GM18870 (cell line): ENCODE measurements at regions not wholly inside any gene's neighbourhood (a gene's known extent, or its start where the extent isn't known, plus 50 kb on each side); places are given as distances from the start of the nearest gene placed in this dataset.

Experiments used
- ATAC-seq: cut with Tn5 transposase; IDR thresholded peaks from one replicate; pipeline ENCODE4 v1.9.1; 2021; ENCODE audit warnings: moderate library complexity; ENCODE audit not compliant: unreplicated experiment

DNA sequence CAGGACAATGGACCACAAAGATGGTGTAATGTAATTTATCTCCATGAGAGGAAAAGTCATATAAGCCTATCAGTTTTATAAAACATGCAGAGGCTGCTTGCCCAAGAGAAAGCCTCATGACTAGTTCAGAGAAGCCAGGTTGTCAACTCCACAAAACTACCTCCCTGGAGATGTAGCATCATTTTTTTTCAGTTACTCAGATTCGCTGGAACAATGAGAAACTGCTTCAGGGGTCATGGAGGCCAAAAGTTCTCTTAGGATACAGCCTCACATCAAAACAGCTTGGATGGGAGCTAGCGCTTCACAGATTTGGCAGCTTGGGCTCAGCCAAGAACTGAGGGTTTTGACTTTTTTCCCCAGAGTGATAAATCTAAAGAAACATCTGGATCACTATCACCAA, 263.5 kb downstream of the INSIG2 start:
- no peak for ATAC-seq

DNA sequence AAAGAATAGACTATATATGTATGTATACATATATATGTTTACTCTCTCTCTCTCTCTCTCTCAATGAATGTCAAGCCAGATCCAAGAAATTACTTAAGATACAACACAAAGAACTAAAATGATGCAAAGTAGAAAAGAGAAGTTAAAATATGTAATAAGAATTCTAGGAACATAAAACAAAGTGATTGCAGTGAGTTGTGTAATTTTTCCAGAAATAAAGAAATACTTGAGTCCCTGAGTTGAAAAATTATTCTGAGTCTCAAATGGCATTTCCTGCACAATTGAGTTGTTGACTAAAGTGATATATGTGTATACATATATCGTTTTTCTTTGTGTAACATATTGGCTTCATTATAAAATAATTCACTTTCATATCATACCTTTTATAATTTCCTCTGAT, 262.4 kb downstream of the INSIG2 start:
- ATAC-seq: no peak

DNA sequence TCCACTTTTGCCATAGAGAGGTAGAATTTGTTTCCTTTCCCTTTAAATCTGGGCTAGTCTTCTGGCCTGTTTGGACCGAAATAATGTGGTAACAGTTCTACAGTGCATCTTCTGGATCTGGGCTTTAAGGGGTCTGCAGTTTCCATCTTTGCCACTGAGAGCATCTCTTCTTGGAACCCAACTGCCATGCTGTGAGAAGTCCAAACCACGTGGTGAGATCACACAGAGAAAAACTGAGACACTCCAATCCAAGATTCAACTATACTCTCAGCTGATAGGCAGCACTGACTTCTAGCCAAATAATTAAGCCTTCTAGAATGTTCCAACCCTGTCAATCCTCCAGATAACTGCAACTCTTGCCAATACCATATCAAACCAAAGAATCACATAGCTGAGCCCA, 261.1 kb downstream of the INSIG2 start:
- no peak for ATAC-seq

DNA sequence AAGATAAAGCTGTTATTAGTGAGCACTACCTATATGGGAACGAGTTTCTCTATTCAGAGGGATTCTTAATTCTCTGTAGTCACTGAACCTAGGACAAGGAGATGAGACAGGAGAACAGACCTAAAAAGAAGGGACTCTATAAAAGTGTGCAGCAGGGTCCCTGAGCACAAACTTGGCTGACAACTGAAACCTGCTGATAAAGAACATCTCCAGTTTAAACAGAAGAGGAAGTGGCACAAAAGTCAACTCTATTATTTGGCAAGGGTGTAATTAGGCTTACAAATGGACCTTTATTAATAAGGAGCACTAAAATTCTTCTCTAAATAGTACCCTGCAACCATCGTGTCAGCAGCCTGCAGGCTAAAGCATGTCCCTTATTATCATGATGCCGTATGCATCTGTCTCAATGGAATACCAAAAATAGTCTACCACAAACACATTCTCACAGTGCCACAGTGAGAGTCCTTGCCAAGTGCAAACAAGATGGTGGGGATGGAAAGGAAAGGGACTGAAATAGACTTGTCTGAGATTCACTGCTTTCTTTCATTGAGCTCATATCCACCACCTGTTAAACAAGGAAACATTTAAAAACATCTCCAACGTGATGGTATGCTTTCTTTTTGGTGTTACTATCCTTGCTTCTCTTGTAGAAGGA, 260.2 kb downstream of the INSIG2 start:
- no peak for ATAC-seq

DNA sequence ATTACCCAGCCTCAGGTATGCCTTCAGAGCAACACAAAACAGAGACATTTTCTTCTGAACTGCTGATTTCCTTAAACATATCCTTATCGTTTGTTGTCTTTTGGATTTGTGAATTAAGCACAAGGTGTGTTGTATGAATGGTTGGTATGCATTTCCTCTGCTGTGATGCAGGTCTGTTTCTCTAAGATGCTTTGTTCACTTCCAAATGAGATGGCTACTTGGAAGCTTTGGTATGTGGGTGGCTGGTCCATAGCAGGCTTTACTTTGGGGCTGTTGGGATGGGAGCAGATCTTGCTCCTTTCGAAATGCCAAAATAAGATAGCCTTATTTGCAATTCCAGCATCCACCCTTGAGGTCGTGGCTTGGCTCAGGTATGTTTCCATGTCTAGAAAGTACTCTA, 257.2 kb downstream of the INSIG2 start:
- no peak for ATAC-seq

DNA sequence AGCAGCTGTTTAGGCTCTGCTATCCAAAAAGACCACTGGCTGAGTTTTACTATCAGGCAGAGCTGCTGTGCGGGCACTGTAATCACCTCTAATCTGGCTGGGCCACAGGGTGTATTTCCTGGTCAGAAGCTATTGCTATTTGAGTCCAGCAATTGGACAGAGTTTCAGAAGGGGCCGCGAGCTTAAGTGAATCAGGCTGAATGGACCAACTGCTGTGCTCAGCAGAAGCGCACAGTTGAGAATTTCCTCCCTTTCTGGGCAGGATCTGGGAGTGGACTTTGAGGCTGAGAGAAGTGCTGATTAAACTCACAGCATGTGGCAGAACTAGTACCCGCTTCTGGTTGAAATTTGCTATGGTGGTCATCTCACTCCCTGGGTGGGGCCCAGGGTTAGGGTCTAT, 251.8 kb downstream of the INSIG2 start:
- ATAC-seq: no peak

DNA sequence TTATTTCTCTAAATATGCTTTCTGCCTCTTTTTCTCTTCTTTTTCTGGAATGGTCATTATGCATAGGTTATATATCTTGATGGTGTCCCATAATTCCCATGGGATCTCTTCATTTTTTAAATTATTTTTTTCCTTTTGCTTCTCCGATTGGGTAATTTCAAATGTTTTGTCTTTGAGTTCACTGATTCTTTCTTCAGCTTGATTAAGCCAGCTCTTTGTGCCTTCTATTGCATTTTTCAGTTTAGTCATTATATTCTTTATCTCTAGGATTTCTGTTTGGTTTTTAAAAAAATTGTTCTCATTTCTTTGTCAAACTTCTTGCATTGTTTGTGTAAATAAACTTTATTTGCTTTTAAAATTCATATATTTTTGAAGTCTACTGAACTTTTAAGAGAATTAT, 251.1 kb downstream of the INSIG2 start:
- ATAC-seq: no peak

DNA sequence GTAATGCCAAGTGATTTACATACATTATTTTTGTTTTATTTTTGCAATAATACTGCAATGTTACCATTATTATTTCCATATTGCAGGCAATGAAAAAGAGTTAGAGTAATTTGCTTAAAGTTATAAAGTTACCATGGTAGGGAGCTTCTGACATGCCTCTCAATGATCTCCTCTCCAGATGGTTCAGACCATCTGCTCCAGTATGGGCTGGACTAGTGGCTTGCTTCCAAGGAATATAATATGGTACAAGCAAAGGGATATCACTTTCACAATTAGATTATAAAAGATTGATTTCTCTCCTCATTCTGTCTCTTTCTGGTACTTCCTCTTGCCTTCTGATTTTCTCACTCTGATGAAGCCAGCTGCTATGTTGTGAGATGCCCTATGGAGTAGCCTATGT, 245.4 kb downstream of the INSIG2 start:
- ATAC-seq: no peak

DNA sequence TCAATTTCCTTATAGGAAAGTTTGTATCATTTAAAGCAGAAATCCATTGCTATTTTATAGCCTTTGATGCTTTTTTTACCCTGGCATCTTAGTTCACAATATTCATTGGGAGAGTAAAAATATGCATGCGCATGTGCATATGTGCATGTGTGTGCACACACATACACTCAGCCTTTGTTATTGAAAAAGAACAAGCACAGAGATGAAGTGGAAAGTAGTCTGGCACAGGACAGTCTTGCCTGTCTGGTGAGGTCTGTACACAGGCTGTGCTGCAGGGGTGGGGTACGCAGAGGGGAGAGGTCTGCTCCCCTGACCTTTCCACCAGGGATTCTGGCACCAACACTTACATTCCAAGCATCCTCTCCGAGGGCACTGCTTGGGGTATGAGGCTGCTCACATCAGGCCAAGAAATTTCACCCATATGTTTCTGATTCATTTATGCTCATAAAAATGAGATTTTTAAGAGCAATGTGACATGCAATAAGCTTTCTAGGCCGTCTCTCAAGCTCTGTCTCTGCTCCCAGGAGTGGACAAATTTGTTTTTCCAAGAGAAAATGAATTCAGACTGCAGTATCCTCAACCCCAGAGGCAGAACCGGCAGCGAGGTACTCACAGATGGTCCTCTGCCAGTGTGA, 237.2 kb downstream of the INSIG2 start:
- ATAC-seq: no peak

DNA sequence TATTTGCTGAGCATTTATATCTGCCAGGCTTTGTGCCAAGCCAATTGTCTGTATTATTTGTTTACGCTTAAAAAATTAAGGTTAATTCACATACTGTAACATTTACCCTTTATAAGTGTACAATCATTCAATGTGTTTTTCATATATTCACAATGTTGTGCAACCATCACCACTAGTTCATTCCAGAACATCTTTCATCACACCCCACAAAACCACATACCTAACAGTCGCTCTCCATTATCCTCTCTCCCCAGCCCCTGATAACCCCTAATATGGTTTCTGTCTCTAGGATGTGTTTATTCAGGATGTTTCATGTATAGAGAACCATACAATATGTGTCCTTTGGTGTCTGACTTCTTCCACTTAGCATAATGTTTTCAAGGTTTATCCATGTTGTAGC, 234.1 kb downstream of the INSIG2 start:
- ATAC-seq: no peak

DNA sequence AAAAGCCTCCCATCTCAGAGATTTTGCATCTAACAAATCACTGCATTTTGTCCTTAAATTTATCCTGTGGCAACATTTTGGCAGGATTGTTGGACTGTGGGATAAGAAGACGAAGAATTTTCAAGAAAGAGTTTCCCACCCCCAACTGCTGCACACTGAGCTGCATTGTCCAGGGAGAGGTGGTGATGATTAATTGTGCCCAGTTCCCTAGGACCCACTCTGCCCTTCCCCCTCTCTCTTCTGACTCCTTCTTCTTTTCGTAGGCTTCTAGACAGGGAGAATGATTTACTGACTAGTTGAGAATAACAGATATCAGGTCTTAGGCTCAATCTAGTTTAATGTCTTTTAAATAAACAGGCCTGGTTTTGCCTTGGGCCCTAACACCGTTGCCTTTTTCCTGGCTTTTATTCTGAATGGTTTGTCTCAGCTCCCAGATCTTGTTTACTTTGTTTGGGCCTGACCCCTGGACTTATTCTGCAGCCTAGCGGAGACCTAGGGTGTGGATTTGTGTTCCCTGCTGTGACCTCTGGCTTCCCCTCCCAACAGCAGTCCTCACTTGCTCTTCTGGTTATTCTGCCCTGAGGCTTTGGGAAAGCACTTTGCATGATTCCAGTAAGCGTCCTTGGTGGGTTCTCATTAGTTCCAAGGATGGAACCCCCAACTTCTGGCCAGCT, 233.3 kb downstream of the INSIG2 start:
- ATAC-seq: no peak

DNA sequence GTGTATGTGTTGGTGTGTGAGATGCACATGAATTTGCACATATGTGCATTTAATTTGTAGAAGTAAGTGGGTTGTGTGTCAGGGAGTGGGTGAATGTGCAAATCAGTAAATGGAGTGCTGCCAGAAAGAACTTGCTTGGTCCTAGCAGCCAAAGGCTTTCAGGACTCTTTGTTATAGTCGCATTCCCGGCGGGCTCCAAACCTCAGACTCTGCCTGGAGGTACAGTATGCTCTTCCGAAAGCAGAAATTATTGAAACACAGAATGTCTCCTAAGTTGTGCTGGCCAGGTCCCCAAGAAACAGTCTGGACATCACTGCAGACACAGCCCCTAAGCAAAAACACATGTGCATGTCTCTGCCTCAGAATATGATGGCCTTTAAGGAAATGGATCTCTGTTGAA, 232.4 kb downstream of the INSIG2 start:
- ATAC-seq: no peak

DNA sequence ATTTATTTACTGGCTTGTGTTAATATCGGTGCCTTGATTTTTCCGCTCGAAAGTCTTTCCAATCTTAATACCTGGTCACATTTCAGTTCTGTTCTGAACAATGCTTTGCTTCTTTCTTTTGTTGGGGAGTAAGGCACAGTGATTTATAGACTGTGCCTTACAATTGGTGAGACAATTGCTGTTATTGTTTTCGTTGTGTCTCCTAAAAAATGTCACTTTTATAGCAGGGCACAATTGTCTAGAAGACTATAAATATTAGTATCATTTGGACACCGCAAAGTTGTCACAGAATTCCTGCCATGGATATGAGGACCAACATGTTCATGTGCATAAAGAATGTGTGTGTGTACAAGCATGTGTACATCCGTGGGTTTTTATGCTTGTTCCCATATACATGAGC, 231.9 kb downstream of the INSIG2 start:
- ATAC-seq: no peak

DNA sequence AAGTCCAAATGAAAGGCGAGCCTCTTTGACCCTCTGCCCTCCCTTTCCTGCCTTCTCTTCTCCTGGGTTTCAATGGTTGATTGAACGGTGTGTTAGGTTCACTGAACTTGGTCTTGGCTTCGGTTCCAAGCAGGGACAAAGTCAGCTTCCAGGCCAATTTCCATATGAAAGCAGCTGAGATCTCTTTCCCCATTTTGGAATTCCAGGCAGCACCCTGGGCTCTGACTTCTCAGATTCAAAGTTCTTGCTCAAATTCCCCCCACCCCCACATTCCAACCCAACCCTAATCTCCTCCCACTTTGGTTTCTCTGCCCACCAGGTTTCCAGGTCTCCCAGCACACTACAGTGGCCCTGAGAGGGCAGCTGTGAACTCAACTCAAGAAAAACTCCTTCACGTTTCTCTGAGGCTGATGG, 231.0 kb downstream of the INSIG2 start:
- ATAC-seq: no peak

DNA sequence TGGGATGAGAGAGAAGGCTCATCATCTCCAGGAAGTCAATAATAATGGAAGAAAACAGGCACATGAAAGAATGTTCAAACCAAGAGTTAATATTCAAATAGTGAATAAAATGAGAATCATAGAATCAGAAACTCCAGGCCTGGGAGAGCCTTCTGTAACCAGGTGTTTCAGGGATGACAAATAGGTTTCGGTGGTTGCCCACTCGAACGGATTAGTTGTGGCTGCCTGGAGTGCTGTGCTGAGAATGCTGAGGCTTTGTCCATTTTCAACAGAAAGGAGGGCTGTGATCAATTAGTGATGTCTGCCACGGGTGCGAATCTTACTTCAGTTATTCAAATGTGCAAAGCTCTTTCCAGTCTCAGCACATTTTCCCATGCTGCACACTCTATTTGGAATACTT, 227.3 kb downstream of the INSIG2 start:
- ATAC-seq: no peak

DNA sequence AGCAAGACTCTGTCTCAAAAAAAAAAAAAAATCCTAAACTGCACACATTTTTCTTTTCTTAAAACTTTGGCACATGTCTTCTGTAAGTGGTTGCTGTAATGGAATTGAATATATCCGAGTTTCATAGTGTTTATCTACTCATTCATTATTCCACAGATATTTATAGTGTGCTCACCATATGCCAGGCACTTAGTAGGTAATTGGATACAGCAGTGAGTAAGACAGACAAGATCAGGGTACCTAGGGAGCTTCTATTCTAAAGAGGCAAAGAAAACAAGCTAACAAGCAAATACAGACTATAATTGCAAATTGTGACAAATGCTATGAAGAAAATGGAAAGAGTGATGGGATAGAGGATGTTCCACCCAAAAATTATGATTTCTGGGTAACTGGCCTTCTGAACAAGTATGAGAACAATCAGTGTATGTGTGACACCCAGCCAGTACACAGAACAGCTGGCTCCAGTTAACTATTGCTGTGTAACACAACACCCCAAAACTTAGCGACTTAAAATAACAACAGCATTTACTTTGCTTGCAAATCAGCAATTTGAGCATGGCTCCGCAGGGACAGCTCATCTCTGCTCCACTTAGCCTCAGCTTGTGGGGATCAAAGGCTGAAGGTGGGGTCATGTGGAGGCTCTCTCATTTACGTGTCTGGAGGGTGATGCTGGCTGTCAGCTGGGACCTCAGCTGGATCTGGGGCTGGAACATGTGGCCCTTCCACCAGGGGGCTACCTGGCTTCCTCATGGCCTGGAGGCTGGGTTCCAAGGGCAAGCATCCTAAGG, 224.9 kb downstream of the INSIG2 start:
- no peak for ATAC-seq

DNA sequence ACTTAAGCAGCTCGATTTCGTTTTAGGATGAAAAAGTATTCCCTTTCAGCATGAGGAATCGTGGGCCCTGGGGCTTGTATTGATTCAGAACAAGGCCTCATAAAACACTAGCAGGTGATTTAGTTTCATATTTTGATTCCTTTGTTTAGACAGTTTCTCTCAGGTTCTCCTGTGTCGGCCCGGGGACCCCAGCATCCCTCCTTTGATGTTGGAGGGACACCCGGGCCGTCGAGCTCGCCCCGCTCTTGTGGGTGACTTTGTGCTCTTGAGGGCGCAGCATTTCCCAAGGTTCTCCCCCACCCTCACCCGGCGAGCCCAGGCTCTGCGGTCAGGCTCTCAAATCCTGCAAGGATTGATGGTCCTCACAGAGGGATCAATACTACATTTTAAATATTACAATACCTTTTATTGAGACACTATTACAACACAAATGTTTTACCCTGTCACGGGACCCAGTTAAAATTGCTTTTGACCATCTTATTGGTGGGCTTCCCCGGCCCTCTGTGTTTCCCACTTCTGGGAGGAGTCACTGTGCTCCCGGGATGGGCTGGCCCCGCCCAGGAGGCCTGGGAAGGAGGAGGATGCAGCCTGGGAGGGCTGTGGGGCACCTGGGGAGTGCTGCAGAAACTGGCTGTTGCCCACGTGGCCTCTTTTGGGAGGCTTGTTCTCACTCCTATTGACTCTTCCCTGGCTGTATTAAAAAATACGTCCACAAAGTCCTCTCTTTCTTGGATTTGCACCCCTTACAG, 222.6 kb downstream of the INSIG2 start:
- peak; percentile 12 for ATAC-seq

DNA sequence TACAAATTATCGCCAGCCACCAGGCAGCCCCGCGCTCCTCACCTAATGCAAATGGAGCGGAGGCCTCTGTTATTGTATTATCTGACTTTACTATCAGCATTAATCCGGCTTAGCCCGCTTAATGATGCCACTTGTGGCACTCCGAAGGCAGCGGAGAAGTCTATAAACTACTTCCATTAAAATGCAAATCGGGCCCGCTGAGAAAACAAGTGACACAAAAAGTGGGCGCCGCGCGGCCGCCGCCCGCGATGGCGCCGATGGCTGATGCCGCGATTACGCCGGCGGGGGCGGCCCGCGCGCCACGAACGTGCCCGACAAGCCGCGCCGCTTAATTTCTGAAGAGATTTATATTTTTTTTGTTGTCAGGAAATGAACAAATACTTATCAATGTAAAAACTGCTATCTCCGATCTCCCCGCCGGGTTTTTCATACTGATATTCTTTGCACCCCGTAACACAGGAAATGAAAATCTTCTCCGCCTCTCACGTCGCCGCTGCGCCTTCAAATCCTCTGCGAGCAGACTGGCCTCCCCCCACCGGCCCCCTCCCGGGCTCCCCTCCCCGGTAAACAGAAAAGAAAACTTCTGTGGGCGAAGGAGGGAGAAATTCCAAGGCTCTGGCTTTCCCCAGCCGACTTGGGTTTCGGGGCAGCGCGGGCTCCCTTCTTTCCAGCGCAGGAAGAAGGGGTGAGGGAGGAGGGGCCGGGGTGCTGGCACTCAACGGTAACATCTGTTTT, 221.8 kb downstream of the INSIG2 start:
- ATAC-seq: peak; percentile 52

DNA sequence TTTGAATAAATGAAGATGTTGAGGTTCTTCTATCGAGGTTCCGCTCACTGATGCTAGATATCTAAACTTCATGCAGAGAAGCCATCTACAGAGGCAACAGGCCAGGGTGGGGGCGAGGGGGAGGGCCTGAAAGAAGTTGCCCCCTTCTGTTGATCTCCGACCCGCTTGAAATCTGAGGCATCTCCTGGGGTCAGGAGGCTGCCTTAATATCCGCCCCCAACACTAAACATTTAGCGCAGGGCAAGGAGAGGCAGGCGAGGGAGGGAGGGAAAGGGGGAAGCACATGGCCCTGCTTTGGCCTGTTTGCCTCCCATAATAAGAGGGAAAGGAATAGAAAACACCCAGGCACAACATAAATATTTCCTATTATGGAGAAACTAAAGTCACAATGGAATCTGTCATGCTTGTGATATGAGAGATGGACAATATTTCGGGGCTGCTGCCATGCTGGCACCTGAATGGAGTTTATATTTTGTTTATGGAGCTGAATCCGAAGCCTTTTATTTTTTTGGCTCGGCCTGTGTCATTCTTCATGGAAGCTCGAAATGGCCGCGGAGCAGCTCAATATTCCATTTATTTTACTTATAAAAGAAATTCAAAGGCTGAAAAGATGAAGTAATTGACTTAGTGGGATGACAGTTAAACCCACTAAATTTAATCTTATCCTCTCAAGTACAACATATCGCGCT, 221.1 kb downstream of the INSIG2 start:
- no peak for ATAC-seq

DNA sequence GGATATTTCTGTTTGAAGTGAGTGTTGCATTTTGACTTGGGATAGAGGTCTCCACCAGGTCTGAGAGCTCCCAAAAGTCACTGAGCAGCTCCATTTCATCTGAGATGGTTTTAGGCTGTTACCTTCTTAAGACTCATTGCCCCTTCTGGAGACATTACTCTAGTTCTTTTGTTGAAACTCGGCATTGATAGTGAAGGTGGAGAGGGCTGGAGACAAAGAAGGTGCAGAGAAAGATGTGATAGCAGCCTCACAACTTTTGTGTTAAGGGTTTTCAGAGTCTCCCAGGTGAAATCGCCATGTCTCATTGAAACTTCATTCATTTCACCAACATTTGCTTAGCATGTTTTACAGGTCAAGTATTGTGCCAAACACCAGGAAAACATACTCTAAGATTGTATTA, 219.6 kb downstream of the INSIG2 start:
- ATAC-seq: no peak
